Calu3 (cell line): ENCODE measurements at regions not wholly inside any gene's neighbourhood (a gene's known extent, or its start where the extent isn't known, plus 50 kb on each side); places are given as distances from the start of the nearest gene placed in this dataset.

Experiments
- BruUV-seq: library from RNA; stranded (reverse); fragments of 400-500 nt; replicated peaks from 2 replicates; lab custom pipeline; 2021; lab: Mats Ljungman, UMichigan
- CTCF ChIA-PET: fragments of 300-600 bp; sonication (Branson Sonifier 250); formaldehyde crosslinking; loops from one replicate; lab custom pipeline; 2022; ENCODE audit warnings: antibody characterized with exemption; lab: Charles Lee
- DNase-seq: peaks from one replicate; pipeline ENCODE4 v3.0.0; 2022
- H3K27ac Mint-ChIP-seq: one replicate; pipeline ENCODE4 v1.8.0; 2022; ENCODE audit warnings: mixed read lengths; ENCODE audit not compliant: unreplicated experiment
- H3K27me3 Mint-ChIP-seq: one replicate; pipeline ENCODE4 v1.8.0; 2022; ENCODE audit warnings: mixed read lengths; ENCODE audit not compliant: unreplicated experiment
- H3K36me3 Mint-ChIP-seq: one replicate; pipeline ENCODE4 v1.8.0; 2022; ENCODE audit warnings: mild to moderate bottlenecking, moderate library complexity, mixed read lengths; ENCODE audit not compliant: insufficient read depth, unreplicated experiment
- H3K4me1 Mint-ChIP-seq: one replicate; pipeline ENCODE4 v1.8.0; 2022; ENCODE audit warnings: mild to moderate bottlenecking, low read depth, mixed read lengths; ENCODE audit not compliant: unreplicated experiment
- H3K4me3 Mint-ChIP-seq: one replicate; pipeline ENCODE4 v1.8.0; 2022; ENCODE audit warnings: mild to moderate bottlenecking, low read depth, moderate library complexity, mixed read lengths; ENCODE audit not compliant: unreplicated experiment
- H3K9me3 Mint-ChIP-seq: one replicate; pipeline ENCODE4 v1.8.0; 2022; ENCODE audit warnings: low read depth, mixed read lengths; ENCODE audit not compliant: unreplicated experiment
- CTCF ChIP-seq: fragments of 200-600 bp; IDR thresholded peaks from one replicate; pipeline ENCODE4 v1.8.0; 2022; ENCODE audit warnings: antibody characterized with exemption; ENCODE audit not compliant: unreplicated experiment
- intact Hi-C: fragments of 100-400 bp; cut with micrococcal nuclease; formaldehyde crosslinking; loops from one replicate; pipeline ENCODE4 v1.10.0; 2022; ENCODE audit not compliant: unreplicated experiment

DNA sequence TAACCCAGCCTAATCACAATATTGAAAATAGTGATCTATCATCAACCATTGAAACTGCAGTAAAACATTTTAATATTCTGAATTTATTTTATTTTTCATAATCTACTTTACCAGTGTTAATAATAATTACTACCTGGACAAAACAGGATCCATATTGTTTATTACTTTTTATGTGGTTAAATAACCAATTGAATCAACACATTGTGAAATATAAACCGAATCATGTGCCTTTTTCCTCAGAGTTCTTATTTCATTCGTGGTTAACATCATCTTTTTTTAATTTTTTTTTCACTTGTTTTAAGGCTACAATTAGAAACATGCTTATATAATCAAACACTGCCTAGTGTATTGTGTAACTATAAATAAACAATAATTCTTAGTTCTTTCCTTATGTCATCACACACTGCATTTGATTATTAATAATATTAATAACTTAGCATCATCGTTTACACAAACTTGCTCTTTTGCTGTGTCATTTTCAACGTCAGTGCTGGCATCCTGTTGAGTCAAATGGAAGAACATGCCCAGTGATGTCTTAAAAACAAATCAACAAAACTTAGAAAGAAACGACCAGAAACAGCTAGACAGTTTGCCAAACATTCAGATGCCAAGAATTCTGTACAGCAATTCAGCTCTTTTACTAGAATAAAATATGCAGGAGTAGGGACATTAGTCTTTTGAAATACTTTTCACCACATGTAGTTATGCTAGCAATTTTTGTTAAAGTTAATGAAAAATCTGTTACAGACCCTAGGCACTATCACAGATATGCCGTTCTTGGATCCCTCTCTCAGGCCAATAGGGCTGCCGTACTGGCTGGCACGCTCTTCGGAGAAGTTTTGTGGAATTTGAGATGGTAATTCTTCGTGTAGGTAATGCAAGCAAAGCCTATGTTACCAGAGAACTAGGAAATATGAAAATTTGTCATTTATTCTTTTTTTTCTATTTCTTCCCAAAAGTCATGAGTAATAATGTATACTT is 330.4 kb upstream of the SEMA3A start:
- Mint-ChIP-seq H3K9me3 (no peaks in the 10 kb centered on the region), H3K4me1 (peaks cover 14% of the 10 kb centered on the region), H3K27me3 (no peaks in the 10 kb centered on the region), H3K36me3 (peaks cover 5% of the 10 kb centered on the region), H3K4me3 (no peak overlapping the region), H3K27ac (no peak overlapping the region)
- DNase-seq = no peak
- no TSS peak for BruUV-seq
- intact Hi-C loops = no loop called here
- CTCF ChIA-PET = no interaction called here
- no peak for TF ChIP-seq CTCF

- Mint-ChIP-seq H3K36me3 (no peaks in the 10 kb centered on the region), H3K27me3 (no peaks in the 10 kb centered on the region), H3K9me3 (no peaks in the 10 kb centered on the region), H3K4me3 (no peak overlapping the region), H3K4me1 (no peaks in the 10 kb centered on the region), H3K27ac (no peak overlapping the region)
- no TSS peak for BruUV-seq
- intact Hi-C loops = no loop called here
- no peak for TF ChIP-seq CTCF
- DNase-seq = no peak
- CTCF ChIA-PET = no interaction called here
Observed at GRCh38 chr7:84513061-84513460, 318.5 kb upstream of the SEMA3A start.

DNA sequence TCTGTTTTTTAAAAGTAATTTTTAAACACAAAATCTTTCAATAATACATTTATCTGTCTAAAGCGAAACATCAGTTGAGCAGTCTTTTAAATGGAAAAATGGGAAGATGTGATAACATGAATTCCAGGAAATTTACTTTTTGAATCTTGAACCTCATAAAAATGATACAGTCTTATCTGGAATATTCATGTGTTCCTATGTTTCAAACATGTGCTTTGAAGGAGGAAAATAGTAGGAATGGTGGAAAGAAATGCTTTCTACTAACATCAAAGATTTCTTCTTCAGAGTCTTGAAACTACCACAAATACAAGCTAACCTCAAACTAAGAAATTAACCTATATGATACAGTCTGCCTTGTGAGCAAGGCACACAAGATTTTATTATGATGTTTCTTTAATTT is 317.5 kb upstream of the SEMA3A start:
- Mint-ChIP-seq H3K4me1 (no peaks in the 10 kb centered on the region), H3K27me3 (no peaks in the 10 kb centered on the region), H3K4me3 (no peak overlapping the region), H3K9me3 (no peaks in the 10 kb centered on the region), H3K27ac (no peak overlapping the region), H3K36me3 (no peaks in the 10 kb centered on the region)
- TF ChIP-seq CTCF = no peak
- no TSS peak for BruUV-seq
- CTCF ChIA-PET = no interaction called here
- no peak for DNase-seq
- intact Hi-C loops = no loop called here

DNA sequence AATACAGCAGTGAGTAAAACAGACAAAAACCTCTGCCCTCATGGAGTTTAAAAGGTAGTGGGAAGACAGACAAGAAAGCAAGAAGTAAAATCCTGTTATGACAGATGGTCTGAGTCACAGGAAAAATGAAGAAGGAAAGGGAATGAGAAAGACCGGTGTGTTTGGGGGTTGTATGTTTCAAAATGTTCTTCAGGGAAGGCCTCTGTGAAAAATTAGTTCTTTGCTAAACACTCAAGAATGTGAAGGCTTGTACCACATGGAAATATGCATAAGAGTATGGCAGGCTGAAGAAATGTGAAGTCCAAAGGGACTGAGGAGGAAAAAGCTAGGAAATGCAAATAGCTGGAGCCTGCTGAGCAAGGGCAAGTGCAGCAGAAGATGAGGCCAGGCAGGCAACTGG is 315.9 kb upstream of the SEMA3A start:
- no TSS peak for BruUV-seq
- Mint-ChIP-seq H3K4me1 (no peaks in the 10 kb centered on the region), H3K9me3 (no peaks in the 10 kb centered on the region), H3K27ac (no peak overlapping the region), H3K27me3 (no peaks in the 10 kb centered on the region), H3K36me3 (no peaks in the 10 kb centered on the region), H3K4me3 (no peak overlapping the region)
- no peak for TF ChIP-seq CTCF
- CTCF ChIA-PET = no interaction called here
- DNase-seq = no peak
- intact Hi-C loops = no loop called here
